Stimulated activated CD4-positive, alpha-beta T cell treated with anti-CD3 and anti-CD28 coated beads, Interleukin-4, amount 100 ng/mL, for 4 hours (primary cell): ENCODE measurements at regions not wholly inside any gene's neighbourhood (a gene's known extent, or its start where the extent isn't known, plus 50 kb on each side); places are given as distances from the start of the nearest gene placed in this dataset.
"Not testable (repeated sequence)": the region's sequence is repeated elsewhere in the genome, so short reads cannot be mapped to it uniquely, and the experiment has no call there.

Experiments
- DNase-seq, 2 experiments: peaks; one replicate each; pipeline ENCODE4 v3.0.0-alpha.2; 2020

- peak in 1 of 2 experiments; percentile 22 for DNase-seq
These were observed 153.9 kb upstream of the PLGLB2 start for GRCh38 chr2:87593784-87594610.

GRCh38 chr2:87594611-87594992 is 153.3 kb upstream of the PLGLB2 start:
- not testable (repeated sequence) for DNase-seq

- not testable (repeated sequence) for DNase-seq
These were observed 152.9 kb upstream of the PLGLB2 start for GRCh38 chr2:87595017-87595416.

- DNase-seq: not testable (repeated sequence)
These were observed 146.9 kb upstream of the PLGLB2 start for GRCh38 chr2:87600961-87601360.

- DNase-seq: not testable (repeated sequence)
These were observed 145.8 kb upstream of the PLGLB2 start for GRCh38 chr2:87602118-87602517.

GRCh38 chr2:87602728-87603127 is 145.2 kb upstream of the PLGLB2 start:
- not testable (repeated sequence) for DNase-seq

GRCh38 chr2:87603418-87604278 is 144.2 kb upstream of the PLGLB2 start:
- not testable (repeated sequence) for DNase-seq

- not testable (repeated sequence) for DNase-seq
These were observed 143.5 kb upstream of the PLGLB2 start for GRCh38 chr2:87604279-87604818.

- DNase-seq: not testable (repeated sequence)
These were observed 142.9 kb upstream of the PLGLB2 start for GRCh38 chr2:87604980-87605379.

GRCh38 chr2:87608377-87609166 is 139.3 kb upstream of the PLGLB2 start:
- not testable (repeated sequence) for DNase-seq

GRCh38 chr2:87610974-87611373 is 136.9 kb upstream of the PLGLB2 start:
- not testable (repeated sequence) for DNase-seq

- not testable (repeated sequence) for DNase-seq
These were observed 136.5 kb upstream of the PLGLB2 start for GRCh38 chr2:87611416-87611815.

- not testable (repeated sequence) for DNase-seq
These were observed 135.9 kb upstream of the PLGLB2 start for GRCh38 chr2:87611956-87612355.

- not testable (repeated sequence) for DNase-seq
These were observed 133.0 kb upstream of the PLGLB2 start for GRCh38 chr2:87614829-87615434.

- not testable (repeated sequence) for DNase-seq
These were observed 128.8 kb upstream of the PLGLB2 start for GRCh38 chr2:87619121-87619520.

- not testable (repeated sequence) for DNase-seq
These were observed 126.7 kb upstream of the PLGLB2 start for GRCh38 chr2:87621139-87621538.

- DNase-seq: not testable (repeated sequence)
These were observed 125.2 kb upstream of the PLGLB2 start for GRCh38 chr2:87622720-87623119.

- DNase-seq: peak in 1 of 2 experiments; percentile 29
These were observed 118.1 kb upstream of the PLGLB2 start for GRCh38 chr2:87629491-87630458.

- DNase-seq: not testable (repeated sequence)
These were observed 117.0 kb upstream of the PLGLB2 start for GRCh38 chr2:87630892-87631291.

- not testable (repeated sequence) for DNase-seq
These were observed 116.5 kb upstream of the PLGLB2 start for GRCh38 chr2:87631402-87631801.
